Right lobe of liver (tissue), 4 donors: ENCODE measurements at regions not wholly inside any gene's neighbourhood (a gene's known extent, or its start where the extent isn't known, plus 50 kb on each side); places are given as distances from the start of the nearest gene placed in this dataset.

Experiments used
- CTCF ChIP-seq, 4 donors: fragments of 200-600 bp in 3 of 4; fragments of 450-650 bp in 1 of 4; IDR thresholded peaks; one replicate each; pipeline versions ENCODE4 v1.5.1 to v1.8.0; 2016 to 2022; ENCODE audit warnings: antibody characterized with exemption in 4 of 4, mild to moderate bottlenecking in 2 of 4
- POLR2A ChIP-seq: fragments of 450-650 bp; IDR thresholded peaks from one replicate; pipeline ENCODE4 v1.6.1; 2017; ENCODE audit warnings: antibody characterized with exemption, mild to moderate bottlenecking
- donor health status: DM: no; HTN: no; CAD: no.
- donor health status: DM: no; HTN: no; CAD: no.
- donor health status: DM: no; HTN: yes; CAD: no.

- TF ChIP-seq POLR2A (no peak), CTCF (IDR thresholded peaks at IDR 0.05) (no peak)
Observed at GRCh38 chr14:96627386-96627785, 125.2 kb downstream of the PAPOLA start.
